Endothelial cell of umbilical vein (primary cell): ENCODE measurements at regions not wholly inside any gene's neighbourhood (a gene's known extent, or its start where the extent isn't known, plus 50 kb on each side); places are given as distances from the start of the nearest gene placed in this dataset.

Source experiments
- BruUV-seq: library from RNA; stranded (reverse); fragments of 400-500 nt; replicated peaks from 2 replicates; lab custom pipeline; 2021; lab: Mats Ljungman, UMichigan
- CTCF ChIA-PET: fragments of 300-600, 350-600 bp; sonication (Branson Sonifier 250); formaldehyde crosslinking; loops from one replicate; lab custom pipeline; 2021; ENCODE audit warnings: antibody characterized with exemption, inconsistent platforms; lab: Charles Lee
- POLR2A ChIA-PET: fragments of 300-600, 350-600 bp; sonication (Branson Sonifier 250); formaldehyde crosslinking; loops from one replicate; lab custom pipeline; 2021; ENCODE audit warnings: antibody characterized with exemption, inconsistent platforms; lab: Charles Lee
- DNase-seq: peaks from one replicate; pipeline ENCODE4 v3.0.0-alpha.2; 2011; ENCODE audit warnings: low read depth, low spot score
- FAIRE-seq: peaks from 2 replicates; lab custom pipeline; 2011; peaks lifted over from hg19 to GRCh38; lab: Jason Lieb, UNC
- H2AFZ ChIP-seq: 2 replicates; pipeline ENCODE4 v1.6.0; 2012; ENCODE audit warnings: low read depth, low read length, control low read depth, inconsistent platforms
- H3K27ac ChIP-seq: 2 replicates; pipeline ENCODE4 v1.5.1; 2011; ENCODE audit warnings: low read depth, mild to moderate bottlenecking, control low read depth, low read length, moderate library complexity; ENCODE audit not compliant: insufficient read depth
- H3K27me3 ChIP-seq, 2 experiments: 2 replicates each; pipeline versions ENCODE4 v1.6.0 to v1.6.1; 2011; ENCODE audit warnings: low read length in 2 of 2, mixed read lengths in 1 of 2; ENCODE audit not compliant: control insufficient read depth in 2 of 2, insufficient read depth in 2 of 2
- H3K36me3 ChIP-seq, 2 experiments: 2 replicates in 1 of 2; 3 replicates in 1 of 2; pipeline ENCODE4 v1.5.1; 2011; ENCODE audit warnings: low read length in 2 of 2, mild to moderate bottlenecking in 1 of 2, moderate library complexity in 1 of 2; ENCODE audit not compliant: control insufficient read depth in 2 of 2, insufficient read depth in 2 of 2; ENCODE audit errors: extremely low read depth in 1 of 2
- H3K4me1 ChIP-seq: 3 replicates; pipeline ENCODE4 v1.5.1; 2011; ENCODE audit warnings: mild to moderate bottlenecking, low read length; ENCODE audit not compliant: control insufficient read depth, insufficient read depth; ENCODE audit errors: extremely low read depth
- H3K4me2 ChIP-seq: 2 replicates; pipeline ENCODE4 v1.6.1; 2011; ENCODE audit warnings: low read length, control low read depth, mixed read lengths; ENCODE audit not compliant: insufficient read depth
- H3K4me3 ChIP-seq, 3 experiments: fragments of 200-600 bp in 1 of 3; sonication (generic), shearing (Covaris generic) in 1 of 3; replicated peaks in 1 of 3; 2 replicates each; pipeline ENCODE4 v1.5.1; 2011 to 2016; ENCODE audit warnings: control low read depth in 3 of 3, low read length in 3 of 3, mild to moderate bottlenecking in 2 of 3, inconsistent platforms in 1 of 3, low read depth in 1 of 3, moderate library complexity in 1 of 3; ENCODE audit not compliant: insufficient read depth in 1 of 3
- H3K79me2 ChIP-seq: 2 replicates; pipeline ENCODE4 v1.6.0; 2012; ENCODE audit warnings: low read length, inconsistent platforms; ENCODE audit not compliant: control insufficient read depth, insufficient read depth
- H3K9ac ChIP-seq: replicated peaks from 2 replicates; pipeline ENCODE3; 2011; ENCODE audit warnings: low read length, control low read depth; ENCODE audit not compliant: insufficient read depth; ENCODE audit errors: extremely low read depth
- H3K9me1 ChIP-seq: replicated peaks from 3 replicates; pipeline ENCODE4 v1.6.0; 2011; ENCODE audit warnings: mild to moderate bottlenecking, low read length; ENCODE audit not compliant: control insufficient read depth, insufficient read depth; ENCODE audit errors: extremely low read depth
- H3K9me3 ChIP-seq: replicated peaks from 2 replicates; pipeline ENCODE4 v1.5.1; 2012; ENCODE audit warnings: low read length, inconsistent platforms; ENCODE audit not compliant: control insufficient read depth, insufficient read depth
- H4K20me1 ChIP-seq: replicated peaks from 2 replicates; pipeline ENCODE3; 2011; ENCODE audit warnings: mild to moderate bottlenecking, low read length; ENCODE audit not compliant: control insufficient read depth, insufficient read depth; ENCODE audit errors: extremely low read depth
- EZH2 ChIP-seq: IDR thresholded peaks from 2 replicates; pipeline ENCODE4 v1.6.1; 2012; ENCODE audit warnings: borderline replicate concordance, low read depth, mild to moderate bottlenecking, moderate library complexity, low read length, inconsistent platforms; ENCODE audit not compliant: severe bottlenecking
- FOS ChIP-seq: IDR thresholded peaks from 2 replicates; pipeline ENCODE4 v1.6.1; 2011; ENCODE audit warnings: mild to moderate bottlenecking, low read length, moderate library complexity, borderline replicate concordance; ENCODE audit not compliant: insufficient read depth
- GATA2 ChIP-seq: IDR thresholded peaks from 2 replicates; pipeline ENCODE4 v1.7.0; 2011; ENCODE audit warnings: low read depth, mild to moderate bottlenecking, moderate library complexity, mixed read lengths, low read length; ENCODE audit not compliant: insufficient read length, insufficient read depth
- JUN ChIP-seq: IDR thresholded peaks from 2 replicates; pipeline ENCODE4 v1.6.1; 2011; ENCODE audit warnings: borderline replicate concordance, low read depth; ENCODE audit not compliant: insufficient read length, insufficient read depth
- POLR2A ChIP-seq: IDR thresholded peaks from 2 replicates; pipeline ENCODE4 v1.6.1; 2012; ENCODE audit warnings: low read depth, mild to moderate bottlenecking, control low read depth, low read length
- POLR2AphosphoS5 ChIP-seq: IDR thresholded peaks from 2 replicates; pipeline ENCODE4 v1.6.1; 2012; ENCODE audit warnings: low read depth, mild to moderate bottlenecking, control low read depth, low read length, moderate library complexity; ENCODE audit not compliant: insufficient read depth
- dilution Hi-C: fragments of 300-500 bp; cut with MboI; formaldehyde crosslinking; loops from one replicate; pipeline ENCODE4 v1.15.0; 2019; ENCODE audit warnings: low sequenced_read_pairs; ENCODE audit not compliant: extremely low pct_ligation_motif_present
- intact Hi-C: fragments of 100-400 bp; cut with micrococcal nuclease; formaldehyde crosslinking; loops from one replicate; pipeline ENCODE4 v1.10.0; 2022
- TF ChIP-seq, protein P1 (sequence below): IDR thresholded peaks from 2 replicates; pipeline ENCODE4 v1.6.1; 2011; ENCODE audit not compliant: insufficient read depth, insufficient read length
- TF ChIP-seq, protein P2 (sequence below), 2 donors: IDR thresholded peaks; 1 replicate in 1 of 2; 2 replicates in 1 of 2; pipeline ENCODE4 v1.5.1; 2011; ENCODE audit warnings: low read length in 2 of 2, mild to moderate bottlenecking in 2 of 2, moderate library complexity in 2 of 2, control low read depth in 1 of 2, inconsistent platforms in 1 of 2, low read depth in 1 of 2; ENCODE audit not compliant: insufficient read depth in 1 of 2; ENCODE audit errors: extremely low read depth in 1 of 2

DNA sequence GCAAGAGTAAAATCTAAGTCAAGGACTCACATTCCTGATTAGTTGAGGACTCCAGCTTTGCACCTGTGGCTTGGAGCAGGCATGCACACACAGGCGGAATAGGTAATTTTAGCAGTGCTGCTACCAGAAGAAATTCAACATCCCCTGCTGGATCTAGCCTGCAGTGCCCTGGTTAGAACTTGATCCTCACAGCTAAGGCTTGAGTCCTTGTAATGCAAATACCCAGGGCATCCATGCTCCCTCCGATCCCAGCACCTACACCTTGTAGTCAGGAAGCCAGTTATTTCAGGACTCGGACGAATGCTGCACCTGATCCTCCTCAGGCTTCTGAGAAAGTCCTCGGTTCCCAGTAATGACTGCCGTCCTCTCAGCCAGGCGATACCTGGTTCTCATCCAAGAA, 309.0 kb upstream of the AMIGO2 start:
- H3K4me3 ChIP-seq = no peak overlapping the region
- H3K4me1 ChIP-seq = peaks cover 26% of the 10 kb centered on the region
- dilution Hi-C loops = no loop called here
- H4K20me1 ChIP-seq = no peaks in the 10 kb centered on the region
- H3K27me3 ChIP-seq = no peaks in the 10 kb centered on the region
- no peak overlapping the region for H2AFZ ChIP-seq
- H3K4me2 ChIP-seq = no peak overlapping the region
- no peaks in the 10 kb centered on the region for H3K36me3 ChIP-seq
- POLR2A ChIA-PET = no interaction called here
- FAIRE-seq (no peak), DNase-seq (no peak)
- TF ChIP-seq POLR2AphosphoS5 (no peak), EZH2 (no peak), FOS (no peak), POLR2A (no peak), GATA2 (no peak), JUN (no peak)
- TF ChIP-seq, protein P1, sequence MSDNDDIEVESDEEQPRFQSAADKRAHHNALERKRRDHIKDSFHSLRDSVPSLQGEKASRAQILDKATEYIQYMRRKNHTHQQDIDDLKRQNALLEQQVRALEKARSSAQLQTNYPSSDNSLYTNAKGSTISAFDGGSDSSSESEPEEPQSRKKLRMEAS = no peak
- TF ChIP-seq, protein P2, sequence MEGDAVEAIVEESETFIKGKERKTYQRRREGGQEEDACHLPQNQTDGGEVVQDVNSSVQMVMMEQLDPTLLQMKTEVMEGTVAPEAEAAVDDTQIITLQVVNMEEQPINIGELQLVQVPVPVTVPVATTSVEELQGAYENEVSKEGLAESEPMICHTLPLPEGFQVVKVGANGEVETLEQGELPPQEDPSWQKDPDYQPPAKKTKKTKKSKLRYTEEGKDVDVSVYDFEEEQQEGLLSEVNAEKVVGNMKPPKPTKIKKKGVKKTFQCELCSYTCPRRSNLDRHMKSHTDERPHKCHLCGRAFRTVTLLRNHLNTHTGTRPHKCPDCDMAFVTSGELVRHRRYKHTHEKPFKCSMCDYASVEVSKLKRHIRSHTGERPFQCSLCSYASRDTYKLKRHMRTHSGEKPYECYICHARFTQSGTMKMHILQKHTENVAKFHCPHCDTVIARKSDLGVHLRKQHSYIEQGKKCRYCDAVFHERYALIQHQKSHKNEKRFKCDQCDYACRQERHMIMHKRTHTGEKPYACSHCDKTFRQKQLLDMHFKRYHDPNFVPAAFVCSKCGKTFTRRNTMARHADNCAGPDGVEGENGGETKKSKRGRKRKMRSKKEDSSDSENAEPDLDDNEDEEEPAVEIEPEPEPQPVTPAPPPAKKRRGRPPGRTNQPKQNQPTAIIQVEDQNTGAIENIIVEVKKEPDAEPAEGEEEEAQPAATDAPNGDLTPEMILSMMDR (IDR thresholded peaks at IDR 0.05; ENCODE audit: extremely low read depth in 1 of 2, insufficient read depth in 1 of 2, low read depth in 1 of 2, low read length in 2 of 2) = no peak
- H3K9ac ChIP-seq = no peak overlapping the region
- CTCF ChIA-PET = no interaction called here
- H3K9me1 ChIP-seq = no peaks in the 10 kb centered on the region
- no peaks in the 10 kb centered on the region for H3K79me2 ChIP-seq
- no TSS peak for BruUV-seq
- no peak overlapping the region for H3K27ac ChIP-seq
- no peaks in the 10 kb centered on the region for H3K9me3 ChIP-seq
- intact Hi-C loops = no loop called here
